GM23338 (cell line): ENCODE measurements at regions not wholly inside any gene's neighbourhood (a gene's known extent, or its start where the extent isn't known, plus 50 kb on each side); places are given as distances from the start of the nearest gene placed in this dataset.

Experiments
- CTCF ChIP-seq, 2 experiments: fragments of 200-600 bp in 1 of 2; sonication (generic) in 1 of 2; conservative IDR thresholded peaks; 2 replicates each; pipeline versions ENCODE4 v1.5.1 to v1.6.1; 2016 to 2017; ENCODE audit warnings: antibody characterized with exemption in 2 of 2, low read depth in 2 of 2, mild to moderate bottlenecking in 2 of 2, moderate library complexity in 1 of 2
- ETS1 ChIP-seq: IDR thresholded peaks from 2 replicates; pipeline ENCODE4 v1.6.1; 2016; ENCODE audit warnings: antibody characterized with exemption
- EZH2 ChIP-seq: fragments of 200-600 bp; sonication (generic); IDR thresholded peaks from one replicate; pipeline ENCODE4 v1.8.0; 2017; ENCODE audit warnings: antibody characterized with exemption, mild to moderate bottlenecking, low read depth; ENCODE audit not compliant: unreplicated experiment
- EZH2phosphoT487 ChIP-seq: fragments of 200-600 bp; sonication (generic); IDR thresholded peaks from one replicate; pipeline ENCODE4 v1.8.1; 2018; ENCODE audit warnings: antibody characterized with exemption; ENCODE audit not compliant: unreplicated experiment
- JUNB ChIP-seq: IDR thresholded peaks from one replicate; pipeline ENCODE4 v1.6.1; 2016; ENCODE audit warnings: antibody characterized with exemption; ENCODE audit not compliant: unreplicated experiment
- NANOG ChIP-seq: IDR thresholded peaks from 2 replicates; pipeline ENCODE4 v1.6.1; 2016; ENCODE audit warnings: antibody characterized with exemption, borderline replicate concordance
- TF ChIP-seq, protein P1 (sequence below): IDR thresholded peaks from one replicate; pipeline ENCODE4 v1.6.1; 2018; ENCODE audit warnings: antibody characterized with exemption; ENCODE audit not compliant: unreplicated experiment

DNA sequence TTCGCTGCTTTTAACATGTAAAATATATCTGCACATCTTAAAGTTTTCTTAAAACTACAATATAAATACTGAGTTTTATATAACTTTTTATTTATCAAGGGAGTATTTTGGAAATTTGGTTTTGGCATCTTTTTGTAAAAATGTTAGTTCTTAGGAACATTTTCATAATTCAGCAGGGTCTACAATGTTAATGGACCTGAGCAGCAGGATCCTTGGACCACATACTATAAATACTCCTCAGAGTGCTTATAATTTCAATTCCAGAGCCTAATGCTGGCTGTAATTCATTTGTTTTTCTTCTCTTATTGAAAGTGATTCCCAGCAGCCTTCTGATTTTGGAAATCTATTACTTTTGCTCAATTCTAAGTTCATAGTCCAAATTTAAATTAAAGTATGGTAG is 1216.2 kb downstream of the MAT2B start:
- TF ChIP-seq CTCF (conservative IDR thresholded peaks at IDR 0.05; ENCODE audit: low read depth in 2 of 2) (no peak), EZH2phosphoT487 (no peak), NANOG (no peak), EZH2 (no peak), JUNB (no peak), ETS1 (no peak)
- TF ChIP-seq, protein P1, sequence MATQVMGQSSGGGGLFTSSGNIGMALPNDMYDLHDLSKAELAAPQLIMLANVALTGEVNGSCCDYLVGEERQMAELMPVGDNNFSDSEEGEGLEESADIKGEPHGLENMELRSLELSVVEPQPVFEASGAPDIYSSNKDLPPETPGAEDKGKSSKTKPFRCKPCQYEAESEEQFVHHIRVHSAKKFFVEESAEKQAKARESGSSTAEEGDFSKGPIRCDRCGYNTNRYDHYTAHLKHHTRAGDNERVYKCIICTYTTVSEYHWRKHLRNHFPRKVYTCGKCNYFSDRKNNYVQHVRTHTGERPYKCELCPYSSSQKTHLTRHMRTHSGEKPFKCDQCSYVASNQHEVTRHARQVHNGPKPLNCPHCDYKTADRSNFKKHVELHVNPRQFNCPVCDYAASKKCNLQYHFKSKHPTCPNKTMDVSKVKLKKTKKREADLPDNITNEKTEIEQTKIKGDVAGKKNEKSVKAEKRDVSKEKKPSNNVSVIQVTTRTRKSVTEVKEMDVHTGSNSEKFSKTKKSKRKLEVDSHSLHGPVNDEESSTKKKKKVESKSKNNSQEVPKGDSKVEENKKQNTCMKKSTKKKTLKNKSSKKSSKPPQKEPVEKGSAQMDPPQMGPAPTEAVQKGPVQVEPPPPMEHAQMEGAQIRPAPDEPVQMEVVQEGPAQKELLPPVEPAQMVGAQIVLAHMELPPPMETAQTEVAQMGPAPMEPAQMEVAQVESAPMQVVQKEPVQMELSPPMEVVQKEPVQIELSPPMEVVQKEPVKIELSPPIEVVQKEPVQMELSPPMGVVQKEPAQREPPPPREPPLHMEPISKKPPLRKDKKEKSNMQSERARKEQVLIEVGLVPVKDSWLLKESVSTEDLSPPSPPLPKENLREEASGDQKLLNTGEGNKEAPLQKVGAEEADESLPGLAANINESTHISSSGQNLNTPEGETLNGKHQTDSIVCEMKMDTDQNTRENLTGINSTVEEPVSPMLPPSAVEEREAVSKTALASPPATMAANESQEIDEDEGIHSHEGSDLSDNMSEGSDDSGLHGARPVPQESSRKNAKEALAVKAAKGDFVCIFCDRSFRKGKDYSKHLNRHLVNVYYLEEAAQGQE: no peak
